T-cell (primary cell): ENCODE measurements at regions not wholly inside any gene's neighbourhood (a gene's known extent, or its start where the extent isn't known, plus 50 kb on each side); places are given as distances from the start of the nearest gene placed in this dataset.

Experiments
- ATAC-seq, 4 experiments: fragments of 200-7000 bp in 3 of 4; fragments of 150-1000 bp in 1 of 4; cut with Tn5 transposase; replicated peaks in 1 of 4; 1 replicate in 3 of 4; 2 replicates in 1 of 4; pipeline ENCODE4 v1.10.0; 2021; ENCODE audit warnings: moderate library complexity in 3 of 4, mild to moderate bottlenecking in 2 of 4, moderate number of reproducible peaks in 1 of 4
- CTCF ChIA-PET, 2 donors: fragments of 300-600 bp; sonication (Branson Sonifier 250); formaldehyde crosslinking; loops; one replicate each; lab custom pipeline; 2022; ENCODE audit warnings: antibody characterized with exemption in 2 of 2; lab: Charles Lee
- POLR2A ChIA-PET, 2 donors: fragments of 300-600 bp; sonication (Branson Sonifier 250); formaldehyde crosslinking; loops; one replicate each; lab custom pipeline; 2022; ENCODE audit warnings: antibody characterized with exemption in 2 of 2; lab: Charles Lee
- DNase-seq, 35 experiments: peaks; one replicate each; pipeline versions ENCODE4 v3.0.0 to v3.0.0-alpha.2; 2013 to 2023
- H3K27ac ChIP-seq: one replicate; pipeline ENCODE4 v1.5.1; 2013; ENCODE audit warnings: low read length
- H3K27me3 ChIP-seq, 2 experiments: replicated peaks in 1 of 2; 1 replicate in 1 of 2; 2 replicates in 1 of 2; pipeline versions ENCODE4 v1.6.1 to v1.7.0; 2013; ENCODE audit warnings: low read length in 1 of 2, mixed read lengths in 1 of 2; ENCODE audit not compliant: control insufficient read depth in 2 of 2, insufficient read depth in 2 of 2; ENCODE audit errors: extremely low read depth in 1 of 2
- H3K36me3 ChIP-seq, 2 donors: 1 replicate in 1 of 2; 2 replicates in 1 of 2; pipeline versions ENCODE4 v1.6.1 to v1.7.0; 2013; ENCODE audit warnings: low read length in 1 of 2; ENCODE audit not compliant: control insufficient read depth in 2 of 2, insufficient read depth in 1 of 2; ENCODE audit errors: extremely low read depth in 1 of 2
- H3K4me1 ChIP-seq, 2 experiments: 1 replicate in 1 of 2; 2 replicates in 1 of 2; pipeline versions ENCODE4 v1.6.1 to v1.7.0; 2013; ENCODE audit warnings: low read length in 2 of 2, mixed read lengths in 1 of 2; ENCODE audit not compliant: insufficient read depth in 2 of 2, control insufficient read depth in 1 of 2; ENCODE audit errors: extremely low read depth in 1 of 2
- H3K4me3 ChIP-seq, 2 donors: 1 replicate in 1 of 2; 2 replicates in 1 of 2; pipeline versions ENCODE4 v1.5.1 to v1.7.0; 2013; ENCODE audit warnings: mild to moderate bottlenecking in 2 of 2, low read length in 1 of 2, moderate library complexity in 1 of 2; ENCODE audit not compliant: control insufficient read depth in 1 of 2; ENCODE audit errors: extremely low read depth in 1 of 2
- H3K9me3 ChIP-seq: 2 replicates; pipeline ENCODE4 v1.7.0; 2013
- H3K27ac Mint-ChIP-seq, 2 donors: one replicate each; pipeline ENCODE4 v1.8.0; 2020 to 2021; ENCODE audit warnings: mild to moderate bottlenecking in 2 of 2, mixed read lengths in 2 of 2
- H3K27me3 Mint-ChIP-seq, 2 donors: one replicate each; pipeline ENCODE4 v1.8.0; 2021 to 2022; ENCODE audit warnings: mixed read lengths in 2 of 2
- H3K36me3 Mint-ChIP-seq: one replicate; pipeline ENCODE4 v1.8.0; 2021; ENCODE audit warnings: mixed read lengths
- H3K4me1 Mint-ChIP-seq, 3 donors: one replicate each; pipeline ENCODE4 v1.8.0; 2020 to 2022; ENCODE audit warnings: mixed read lengths in 3 of 3, mild to moderate bottlenecking in 1 of 3
- H3K4me3 Mint-ChIP-seq, 3 donors: one replicate each; pipeline ENCODE4 v1.8.0; 2020 to 2022; ENCODE audit warnings: mild to moderate bottlenecking in 3 of 3, mixed read lengths in 3 of 3, moderate library complexity in 3 of 3
- H3K9me3 Mint-ChIP-seq, 3 donors: one replicate each; pipeline ENCODE4 v1.8.0; 2020 to 2022; ENCODE audit warnings: mixed read lengths in 3 of 3
- WGBS: methylation state at CpG from one replicate; pipeline ENCODE4 v1.1.5; 2013; ENCODE audit warnings: missing lambda C conversion rate; ENCODE audit not compliant: insufficient coverage; 5-methylcytosine and 5-hydroxymethylcytosine counted together

GRCh38 chr11:96753997-96754396 is 364.2 kb downstream of the JRKL start:
- no peaks in the 10 kb centered on the region for H3K27me3 ChIP-seq
- no peak overlapping the region for H3K27ac ChIP-seq
- POLR2A ChIA-PET, result no interaction called here
- DNase-seq (no peak), ATAC-seq (no peak)
- H3K4me1 ChIP-seq, result no peaks in the 10 kb centered on the region
- Mint-ChIP-seq H3K27ac (no peak overlapping the region), H3K9me3 (peaks cover 0 to 6% (median 0%) of the 10 kb centered on the region in 3 donors), H3K4me1 (no peaks in the 10 kb centered on the region), H3K4me3 (no peak overlapping the region), H3K27me3 (no peaks in the 10 kb centered on the region), H3K36me3 (no peaks in the 10 kb centered on the region)
- no peaks in the 10 kb centered on the region for H3K9me3 ChIP-seq
- CTCF ChIA-PET, result no interaction called here
- H3K36me3 ChIP-seq, result no peaks in the 10 kb centered on the region
- WGBS, result 86% methylated on average over 1 of the region's 2 CpGs
- H3K4me3 ChIP-seq, result no peak overlapping the region

GRCh38 chr11:96755209-96755608 is 365.4 kb downstream of the JRKL start:
- peaks cover 0 to 6% (median 0%) of the 10 kb centered on the region in 3 donors for H3K9me3 Mint-ChIP-seq
- no peaks in the 10 kb centered on the region for H3K27me3 Mint-ChIP-seq
- H3K4me3 Mint-ChIP-seq, result no peak overlapping the region
- Histone ChIP-seq H3K36me3 (no peaks in the 10 kb centered on the region), H3K4me1 (no peaks in the 10 kb centered on the region), H3K4me3 (no peak overlapping the region), H3K27me3 (no peaks in the 10 kb centered on the region), H3K27ac (no peak overlapping the region), H3K9me3 (no peaks in the 10 kb centered on the region)
- DNase-seq (no peak), ATAC-seq (no peak)
- 72% methylated on average over 2 of the region's 2 CpGs for WGBS
- CTCF ChIA-PET, result interaction anchor here in 1 of 2 donors (0.6 kb wide), 1 partner anchor 26 kb away, joined by 3 read pairs; no protein-coding TSS in a partner anchor
- H3K36me3 Mint-ChIP-seq, result no peaks in the 10 kb centered on the region
- no peaks in the 10 kb centered on the region for H3K4me1 Mint-ChIP-seq
- no peak overlapping the region for H3K27ac Mint-ChIP-seq
- POLR2A ChIA-PET, result no interaction called here

GRCh38 chr11:96755752-96756151 is 365.9 kb downstream of the JRKL start:
- 83% methylated on average over 3 of the region's 8 CpGs for WGBS
- DNase-seq, result no peak

GRCh38 chr11:96758957-96759356 is 369.1 kb downstream of the JRKL start:
- Mint-ChIP-seq H3K27ac (no peak overlapping the region), H3K4me1 (no peaks in the 10 kb centered on the region), H3K27me3 (no peaks in the 10 kb centered on the region), H3K36me3 (no peaks in the 10 kb centered on the region), H3K9me3 (peaks cover 0 to 6% (median 3%) of the 10 kb centered on the region in 3 donors), H3K4me3 (no peak overlapping the region)
- WGBS, result no CpG with 5 or more reads among the region's 1 CpG
- Histone ChIP-seq H3K36me3 (no peaks in the 10 kb centered on the region), H3K27me3 (no peaks in the 10 kb centered on the region), H3K9me3 (no peaks in the 10 kb centered on the region), H3K27ac (no peak overlapping the region), H3K4me3 (no peak overlapping the region), H3K4me1 (no peaks in the 10 kb centered on the region)
- ChIA-PET POLR2A (no interaction called here), CTCF (no interaction called here)
- DNase-seq (no peak), ATAC-seq (no peak)

More at GRCh38 chr11:96755752-96756151, 365.9 kb downstream of the JRKL start:
- Histone ChIP-seq H3K27ac (no peak overlapping the region), H3K9me3 (no peaks in the 10 kb centered on the region), H3K4me3 (no peak overlapping the region), H3K27me3 (no peaks in the 10 kb centered on the region), H3K4me1 (no peaks in the 10 kb centered on the region), H3K36me3 (no peaks in the 10 kb centered on the region)
- ATAC-seq, result no peak
- Mint-ChIP-seq H3K36me3 (no peaks in the 10 kb centered on the region), H3K27me3 (no peaks in the 10 kb centered on the region), H3K4me1 (no peaks in the 10 kb centered on the region), H3K27ac (no peak overlapping the region), H3K4me3 (no peak overlapping the region), H3K9me3 (peaks cover 0 to 6% (median 0%) of the 10 kb centered on the region in 3 donors)
- POLR2A ChIA-PET, result no interaction called here
- CTCF ChIA-PET, result interaction anchor here in 1 of 2 donors (0.6 kb wide), 1 partner anchor 26 kb away, joined by 3 read pairs; no protein-coding TSS in a partner anchor

GRCh38 chr11:96760306-96760705 is 370.5 kb downstream of the JRKL start:
- Mint-ChIP-seq H3K27ac (no peak overlapping the region), H3K4me1 (no peaks in the 10 kb centered on the region), H3K36me3 (no peaks in the 10 kb centered on the region), H3K27me3 (no peaks in the 10 kb centered on the region), H3K9me3 (peaks cover 0 to 12% (median 6%) of the 10 kb centered on the region in 3 donors), H3K4me3 (no peak overlapping the region)
- DNase-seq (no peak), ATAC-seq (no peak)
- no peaks in the 10 kb centered on the region for H3K27me3 ChIP-seq
- no peaks in the 10 kb centered on the region for H3K36me3 ChIP-seq
- H3K4me1 ChIP-seq, result no peaks in the 10 kb centered on the region
- H3K9me3 ChIP-seq, result no peaks in the 10 kb centered on the region
- WGBS, result no CpG with 5 or more reads among the region's 2 CpGs
- CTCF ChIA-PET, result no interaction called here
- no peak overlapping the region for H3K4me3 ChIP-seq
- POLR2A ChIA-PET, result no interaction called here
- no peak overlapping the region for H3K27ac ChIP-seq

GRCh38 chr11:96760815-96761214 is 371.0 kb downstream of the JRKL start:
- Mint-ChIP-seq H3K27me3 (no peaks in the 10 kb centered on the region), H3K27ac (no peak overlapping the region), H3K36me3 (no peaks in the 10 kb centered on the region), H3K4me1 (no peaks in the 10 kb centered on the region), H3K4me3 (no peak overlapping the region), H3K9me3 (peaks cover 0 to 12% (median 10%) of the 10 kb centered on the region in 3 donors)
- CTCF ChIA-PET, result no interaction called here
- Histone ChIP-seq H3K27ac (no peak overlapping the region), H3K4me1 (no peaks in the 10 kb centered on the region), H3K27me3 (no peaks in the 10 kb centered on the region), H3K4me3 (no peak overlapping the region), H3K36me3 (no peaks in the 10 kb centered on the region), H3K9me3 (no peaks in the 10 kb centered on the region)
- DNase-seq, result no peak
- ATAC-seq, result no peak
- POLR2A ChIA-PET, result no interaction called here

- Histone ChIP-seq H3K4me3 (no peak overlapping the region), H3K9me3 (no peaks in the 10 kb centered on the region), H3K36me3 (no peaks in the 10 kb centered on the region), H3K27me3 (no peaks in the 10 kb centered on the region), H3K4me1 (no peaks in the 10 kb centered on the region), H3K27ac (no peak overlapping the region)
- Mint-ChIP-seq H3K4me1 (no peaks in the 10 kb centered on the region), H3K27ac (no peak overlapping the region), H3K9me3 (peaks cover 2 to 12% (median 12%) of the 10 kb centered on the region in 3 donors), H3K36me3 (no peaks in the 10 kb centered on the region), H3K27me3 (no peaks in the 10 kb centered on the region), H3K4me3 (no peak overlapping the region)
- DNase-seq (no peak), ATAC-seq (no peak)
- whole genome bisulfite sequencing, result no CpG with 5 or more reads among the region's 1 CpG
- ChIA-PET POLR2A (no interaction called here), CTCF (no interaction called here)
Observed at GRCh38 chr11:96761451-96761850, 371.6 kb downstream of the JRKL start.
